ENCODE measurements at regions not wholly inside any gene's neighbourhood (a gene's known extent, or its start where the extent isn't known, plus 50 kb on each side); places are given as distances from the start of the nearest gene placed in this dataset.
A peak's percentile ranks its signal among the peaks of the same experiment; 100 is the strongest.

- Histone ChIP-seq H3K9me3 (ENCODE audit: control insufficient read depth in 2 of 2, insufficient read depth in 1 of 2, low read length in 1 of 2) (peaks cover 0 to 7% of the 10 kb centered on the region in 2 donors), H3K4me3 (ENCODE audit: low read length in 2 of 2) (no peak overlapping the region), H3K27me3 (ENCODE audit: control insufficient read depth in 2 of 2, insufficient read depth in 1 of 2, low read length in 1 of 2) (no peaks in the 10 kb centered on the region), H3K27ac (ENCODE audit: low read depth in 1 of 2, low read length in 1 of 2) (no peak overlapping the region), H3K4me1 (ENCODE audit: control insufficient read depth in 2 of 2, insufficient read depth in 2 of 2, low read length in 2 of 2) (no peaks in the 10 kb centered on the region), H3K36me3 (ENCODE audit: control insufficient read depth in 2 of 2, insufficient read depth in 2 of 2, low read length in 1 of 2) (no peaks in the 10 kb centered on the region)
- 80% methylated on average over 6 of the region's 6 CpGs for WGBS
- no peak for DNase-seq (ENCODE audit: low read depth in 6 of 9, low spot score in 9 of 9)
These were observed 764.9 kb downstream of the LIG4 start for GRCh38 chr13:107450431-107450830.

GRCh38 chr13:107447591-107447990, 767.7 kb downstream of the LIG4 start:
- no peak for DNase-seq (ENCODE audit: low read depth in 6 of 9, low spot score in 9 of 9)
- Histone ChIP-seq H3K9me3 (ENCODE audit: control insufficient read depth in 2 of 2, insufficient read depth in 1 of 2, low read length in 1 of 2) (no peaks in the 10 kb centered on the region), H3K36me3 (ENCODE audit: control insufficient read depth in 2 of 2, insufficient read depth in 2 of 2, low read length in 1 of 2) (no peaks in the 10 kb centered on the region), H3K27ac (ENCODE audit: low read depth in 1 of 2, low read length in 1 of 2) (no peak overlapping the region), H3K4me1 (ENCODE audit: control insufficient read depth in 2 of 2, insufficient read depth in 2 of 2, low read length in 2 of 2) (no peaks in the 10 kb centered on the region), H3K27me3 (ENCODE audit: control insufficient read depth in 2 of 2, insufficient read depth in 1 of 2, low read length in 1 of 2) (no peaks in the 10 kb centered on the region), H3K4me3 (ENCODE audit: low read length in 2 of 2) (no peak overlapping the region)
- WGBS: 83% methylated on average over 4 of the region's 4 CpGs

- Histone ChIP-seq H3K27me3 (ENCODE audit: control insufficient read depth in 2 of 2, insufficient read depth in 1 of 2, low read length in 1 of 2) (no peaks in the 10 kb centered on the region), H3K9me3 (ENCODE audit: control insufficient read depth in 2 of 2, insufficient read depth in 1 of 2, low read length in 1 of 2) (no peaks in the 10 kb centered on the region), H3K4me1 (ENCODE audit: control insufficient read depth in 2 of 2, insufficient read depth in 2 of 2, low read length in 2 of 2) (no peaks in the 10 kb centered on the region), H3K27ac (ENCODE audit: low read depth in 1 of 2, low read length in 1 of 2) (no peak overlapping the region), H3K4me3 (ENCODE audit: low read length in 2 of 2) (no peak overlapping the region), H3K36me3 (ENCODE audit: control insufficient read depth in 2 of 2, insufficient read depth in 2 of 2, low read length in 1 of 2) (no peaks in the 10 kb centered on the region)
- no peak for DNase-seq (ENCODE audit: low read depth in 6 of 9, low spot score in 9 of 9)
- WGBS: 89% methylated on average over 3 of the region's 3 CpGs
These were observed 774.1 kb downstream of the LIG4 start for GRCh38 chr13:107441279-107441678.

GRCh38 chr13:107438251-107438650, 777.1 kb downstream of the LIG4 start:
- Histone ChIP-seq H3K27ac (ENCODE audit: low read depth in 1 of 2, low read length in 1 of 2) (no peak overlapping the region), H3K4me1 (ENCODE audit: control insufficient read depth in 2 of 2, insufficient read depth in 2 of 2, low read length in 2 of 2) (no peaks in the 10 kb centered on the region), H3K4me3 (ENCODE audit: low read length in 2 of 2) (no peak overlapping the region), H3K9me3 (ENCODE audit: control insufficient read depth in 2 of 2, insufficient read depth in 1 of 2, low read length in 1 of 2) (no peaks in the 10 kb centered on the region), H3K36me3 (ENCODE audit: control insufficient read depth in 2 of 2, insufficient read depth in 2 of 2, low read length in 1 of 2) (no peaks in the 10 kb centered on the region), H3K27me3 (ENCODE audit: control insufficient read depth in 2 of 2, insufficient read depth in 1 of 2, low read length in 1 of 2) (no peaks in the 10 kb centered on the region)
- no peak for DNase-seq (ENCODE audit: low read depth in 6 of 9, low spot score in 9 of 9)
- 87% methylated on average over 1 of the region's 1 CpG for WGBS

- Histone ChIP-seq H3K27me3 (ENCODE audit: control insufficient read depth in 2 of 2, insufficient read depth in 1 of 2, low read length in 1 of 2) (no peaks in the 10 kb centered on the region), H3K36me3 (ENCODE audit: control insufficient read depth in 2 of 2, insufficient read depth in 2 of 2, low read length in 1 of 2) (no peaks in the 10 kb centered on the region), H3K27ac (ENCODE audit: low read depth in 1 of 2, low read length in 1 of 2) (no peak overlapping the region), H3K9me3 (ENCODE audit: control insufficient read depth in 2 of 2, insufficient read depth in 1 of 2, low read length in 1 of 2) (no peaks in the 10 kb centered on the region), H3K4me1 (ENCODE audit: control insufficient read depth in 2 of 2, insufficient read depth in 2 of 2, low read length in 2 of 2) (no peaks in the 10 kb centered on the region), H3K4me3 (ENCODE audit: low read length in 2 of 2) (no peak overlapping the region)
- WGBS: 95% methylated on average over 4 of the region's 4 CpGs
- DNase-seq (ENCODE audit: low read depth in 6 of 9, low spot score in 9 of 9): no peak
These were observed 781.0 kb downstream of the LIG4 start for GRCh38 chr13:107434347-107434746.

- Histone ChIP-seq H3K4me1 (ENCODE audit: control insufficient read depth in 2 of 2, insufficient read depth in 2 of 2, low read length in 2 of 2) (no peaks in the 10 kb centered on the region), H3K27me3 (ENCODE audit: control insufficient read depth in 2 of 2, insufficient read depth in 1 of 2, low read length in 1 of 2) (no peaks in the 10 kb centered on the region), H3K36me3 (ENCODE audit: control insufficient read depth in 2 of 2, insufficient read depth in 2 of 2, low read length in 1 of 2) (no peaks in the 10 kb centered on the region), H3K9me3 (ENCODE audit: control insufficient read depth in 2 of 2, insufficient read depth in 1 of 2, low read length in 1 of 2) (peaks cover 0 to 2% of the 10 kb centered on the region in 2 donors), H3K4me3 (ENCODE audit: low read length in 2 of 2) (no peak overlapping the region), H3K27ac (ENCODE audit: low read depth in 1 of 2, low read length in 1 of 2) (no peak overlapping the region)
- DNase-seq (ENCODE audit: low read depth in 6 of 9, low spot score in 9 of 9): no peak
These were observed 787.8 kb downstream of the LIG4 start for GRCh38 chr13:107427536-107427935.

DNA sequence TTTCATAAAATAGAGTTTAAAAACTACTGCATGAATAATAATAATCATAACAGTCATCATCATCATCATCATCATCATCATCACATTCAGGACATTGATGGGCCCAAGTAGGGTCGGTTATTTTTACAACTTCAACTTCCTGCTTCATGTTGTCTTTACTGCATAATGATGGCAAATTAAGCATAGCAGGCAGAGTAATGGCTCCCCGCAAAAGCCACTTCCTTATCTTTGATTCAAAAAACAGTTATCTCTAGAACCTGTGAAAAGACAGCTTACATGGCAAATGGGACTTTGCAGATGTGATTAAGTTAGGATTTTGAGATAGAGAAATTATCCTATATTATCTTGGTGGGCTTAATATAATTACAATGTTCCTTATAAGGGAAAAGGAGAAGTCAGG, 792.9 kb downstream of the LIG4 start:
- H3K4me3 ChIP-seq (ENCODE audit: low read length in 2 of 2): no peak overlapping the region
- H3K27me3 ChIP-seq (ENCODE audit: control insufficient read depth in 2 of 2, insufficient read depth in 1 of 2, low read length in 1 of 2): no peaks in the 10 kb centered on the region
- DNase-seq (ENCODE audit: low read depth in 6 of 9, low spot score in 9 of 9): peak in 1 of 9 donors; percentile 7
- 76% methylated on average over 2 of the region's 2 CpGs for WGBS
- H3K36me3 ChIP-seq (ENCODE audit: control insufficient read depth in 2 of 2, insufficient read depth in 2 of 2, low read length in 1 of 2): no peaks in the 10 kb centered on the region
- no peaks in the 10 kb centered on the region for H3K4me1 ChIP-seq (ENCODE audit: control insufficient read depth in 2 of 2, insufficient read depth in 2 of 2, low read length in 2 of 2)
- H3K9me3 ChIP-seq (ENCODE audit: control insufficient read depth in 2 of 2, insufficient read depth in 1 of 2, low read length in 1 of 2): peaks cover 0 to 2% of the 10 kb centered on the region in 2 donors
- H3K27ac ChIP-seq (ENCODE audit: low read depth in 1 of 2, low read length in 1 of 2): no peak overlapping the region

DNA sequence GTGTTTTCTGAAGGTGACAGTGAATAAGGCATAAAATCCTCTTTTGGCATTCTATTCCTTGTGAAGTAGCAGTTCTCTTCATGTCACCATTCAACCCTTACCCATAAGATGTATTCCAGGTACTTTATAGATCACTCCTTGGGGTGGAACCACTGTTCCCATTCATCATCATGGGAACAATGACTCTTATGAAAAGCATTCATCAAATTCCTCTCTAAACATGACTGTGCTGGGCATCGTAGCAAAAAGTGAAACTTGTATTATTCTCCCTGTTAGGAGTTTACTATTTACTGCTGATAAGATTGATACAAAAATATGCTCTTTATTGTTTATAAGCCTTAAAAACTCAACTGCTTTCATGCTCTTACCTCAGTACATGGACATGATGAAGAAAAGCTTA, 793.4 kb downstream of the LIG4 start:
- no peaks in the 10 kb centered on the region for H3K4me1 ChIP-seq (ENCODE audit: control insufficient read depth in 2 of 2, insufficient read depth in 2 of 2, low read length in 2 of 2)
- no peak for DNase-seq (ENCODE audit: low read depth in 6 of 9, low spot score in 9 of 9)
- no peaks in the 10 kb centered on the region for H3K27me3 ChIP-seq (ENCODE audit: control insufficient read depth in 2 of 2, insufficient read depth in 1 of 2, low read length in 1 of 2)
- H3K36me3 ChIP-seq (ENCODE audit: control insufficient read depth in 2 of 2, insufficient read depth in 2 of 2, low read length in 1 of 2): no peaks in the 10 kb centered on the region
- peaks cover 0 to 2% of the 10 kb centered on the region in 2 donors for H3K9me3 ChIP-seq (ENCODE audit: control insufficient read depth in 2 of 2, insufficient read depth in 1 of 2, low read length in 1 of 2)
- H3K4me3 ChIP-seq (ENCODE audit: low read length in 2 of 2): no peak overlapping the region
- no peak overlapping the region for H3K27ac ChIP-seq (ENCODE audit: low read depth in 1 of 2, low read length in 1 of 2)
- 96% methylated on average over 1 of the region's 1 CpG for WGBS

DNA sequence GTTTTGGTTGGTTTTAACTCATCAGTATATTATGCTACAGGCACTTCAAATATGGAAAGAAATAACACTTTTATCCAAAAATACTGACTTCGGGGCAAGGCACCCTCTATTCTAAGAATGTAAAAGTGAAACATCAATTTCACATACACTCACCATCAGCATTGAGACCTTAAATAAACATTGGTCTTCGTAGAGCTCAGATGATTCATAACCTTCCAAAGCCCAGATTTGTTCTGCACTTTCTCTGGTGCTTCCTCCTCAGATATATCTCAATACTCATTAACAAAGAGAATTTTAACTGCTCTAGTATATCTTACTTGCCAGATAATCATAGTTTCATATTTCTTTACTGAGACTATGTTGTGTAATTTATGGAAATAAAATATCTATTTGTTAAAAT, 794.3 kb downstream of the LIG4 start:
- no peak for DNase-seq (ENCODE audit: low read depth in 6 of 9, low spot score in 9 of 9)
- Histone ChIP-seq H3K27me3 (ENCODE audit: control insufficient read depth in 2 of 2, insufficient read depth in 1 of 2, low read length in 1 of 2) (no peaks in the 10 kb centered on the region), H3K4me3 (ENCODE audit: low read length in 2 of 2) (no peak overlapping the region), H3K4me1 (ENCODE audit: control insufficient read depth in 2 of 2, insufficient read depth in 2 of 2, low read length in 2 of 2) (no peaks in the 10 kb centered on the region), H3K9me3 (ENCODE audit: control insufficient read depth in 2 of 2, insufficient read depth in 1 of 2, low read length in 1 of 2) (peaks cover 0 to 2% of the 10 kb centered on the region in 2 donors), H3K36me3 (ENCODE audit: control insufficient read depth in 2 of 2, insufficient read depth in 2 of 2, low read length in 1 of 2) (no peaks in the 10 kb centered on the region), H3K27ac (ENCODE audit: low read depth in 1 of 2, low read length in 1 of 2) (no peak overlapping the region)
- 86% methylated on average over 2 of the region's 2 CpGs for WGBS

DNA sequence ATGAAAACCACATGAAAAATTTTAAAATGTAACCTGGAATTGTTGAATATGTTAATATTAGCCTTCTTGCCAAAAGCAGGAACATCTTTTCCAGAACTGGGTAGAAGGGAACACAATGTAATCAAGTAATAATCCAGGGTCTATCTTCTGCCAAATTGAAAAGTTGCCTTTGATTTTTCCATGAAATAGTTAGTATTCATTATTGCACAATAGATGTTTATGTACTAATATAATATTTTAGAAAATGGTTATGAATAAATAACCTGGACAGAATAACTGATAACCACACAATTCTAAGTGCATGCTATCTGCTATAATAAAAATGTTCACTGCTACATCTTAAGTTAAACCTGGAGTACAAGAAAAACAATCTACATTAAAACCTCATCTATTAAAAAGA, 802.3 kb downstream of the LIG4 start:
- Histone ChIP-seq H3K27ac (ENCODE audit: low read depth in 1 of 2, low read length in 1 of 2) (no peak overlapping the region), H3K36me3 (ENCODE audit: control insufficient read depth in 2 of 2, insufficient read depth in 2 of 2, low read length in 1 of 2) (no peaks in the 10 kb centered on the region), H3K4me1 (ENCODE audit: control insufficient read depth in 2 of 2, insufficient read depth in 2 of 2, low read length in 2 of 2) (no peaks in the 10 kb centered on the region), H3K9me3 (ENCODE audit: control insufficient read depth in 2 of 2, insufficient read depth in 1 of 2, low read length in 1 of 2) (no peaks in the 10 kb centered on the region), H3K27me3 (ENCODE audit: control insufficient read depth in 2 of 2, insufficient read depth in 1 of 2, low read length in 1 of 2) (no peaks in the 10 kb centered on the region), H3K4me3 (ENCODE audit: low read length in 2 of 2) (no peak overlapping the region)
- no peak for DNase-seq (ENCODE audit: low read depth in 6 of 9, low spot score in 9 of 9)
